GM12878 (cell line): ENCODE measurements at regions not wholly inside any gene's neighbourhood (a gene's known extent, or its start where the extent isn't known, plus 50 kb on each side); places are given as distances from the start of the nearest gene placed in this dataset.

ENCODE experiments used
- ATAC-seq: fragments of 200-7000 bp; cut with Tn5 transposase; 3 replicates; pipeline ENCODE4 v1.9.1; 2020; ENCODE audit warnings: mild to moderate bottlenecking, moderate library complexity
- BruUV-seq: library from RNA; stranded (reverse); fragments of 400-500 nt; replicated peaks from 2 replicates; lab custom pipeline; 2021; lab: Mats Ljungman, UMichigan
- CTCF ChIA-PET: fragments of 300-600 bp; sonication (Branson Sonifier 250); formaldehyde crosslinking; extraction: SDS; loops from one replicate; lab custom pipeline; 2021; ENCODE audit warnings: inconsistent platforms; lab: Yijun Ruan, JAX
- POLR2A ChIA-PET: fragments of 350-600 bp; formaldehyde crosslinking; extraction: SDS; loops from one replicate; lab custom pipeline; 2021; ENCODE audit warnings: inconsistent platforms; lab: Charles Lee
- RAD21 ChIA-PET: fragments of 300-600 bp; sonication (Branson Sonifier 250); formaldehyde crosslinking; loops from one replicate; lab custom pipeline; 2023; ENCODE audit warnings: antibody characterized with exemption; ENCODE audit not compliant: unreplicated experiment; lab: Charles Lee
- SMC1A ChIA-PET: fragments of 300-600 bp; sonication (Branson Sonifier 250); formaldehyde crosslinking; loops from one replicate; lab custom pipeline; 2023; ENCODE audit not compliant: unreplicated experiment, uncharacterized antibody; lab: Charles Lee
- DNase-seq: peaks from one replicate; pipeline ENCODE4 v3.0.0-alpha.2; 2011; ENCODE audit warnings: low read depth, low spot score
- FAIRE-seq: peaks from 3 replicates; lab custom pipeline; 2011; peaks lifted over from hg19 to GRCh38; lab: Jason Lieb, UNC
- H2AFZ ChIP-seq: 2 replicates; pipeline ENCODE4 v1.6.0; 2011; ENCODE audit warnings: low read depth, low read length, control low read depth; ENCODE audit not compliant: control insufficient read depth
- H3K27ac ChIP-seq: 2 replicates; pipeline ENCODE4 v1.5.1; 2011; ENCODE audit warnings: control low read depth; ENCODE audit not compliant: control insufficient read depth, insufficient read depth
- H3K27me3 ChIP-seq, 2 experiments: replicated peaks in 1 of 2; 2 replicates each; pipeline versions ENCODE4 v1.6.0 to v1.6.1; 2011; ENCODE audit warnings: low read length in 1 of 2; ENCODE audit not compliant: control insufficient read depth in 2 of 2, insufficient read depth in 2 of 2
- H3K36me3 ChIP-seq, 2 experiments: 2 replicates each; pipeline ENCODE4 v1.5.1; 2011; ENCODE audit warnings: low read length in 1 of 2; ENCODE audit not compliant: control insufficient read depth in 2 of 2, insufficient read depth in 2 of 2
- H3K4me1 ChIP-seq: 2 replicates; pipeline ENCODE4 v1.6.1; 2011; ENCODE audit warnings: mild to moderate bottlenecking, low read length, moderate library complexity, mixed read lengths; ENCODE audit not compliant: control insufficient read depth, insufficient read depth
- H3K4me2 ChIP-seq: 2 replicates; pipeline ENCODE4 v1.6.0; 2011; ENCODE audit warnings: control low read depth; ENCODE audit not compliant: control insufficient read depth, insufficient read depth
- H3K4me3 ChIP-seq: fragments of 200-600 bp; sonication (generic); 2 replicates; pipeline ENCODE4 v1.5.1; 2016
- H3K79me2 ChIP-seq: 2 replicates; pipeline ENCODE4 v1.6.0; 2011; ENCODE audit warnings: low read length; ENCODE audit not compliant: control insufficient read depth, insufficient read depth
- H3K9ac ChIP-seq: 2 replicates; pipeline ENCODE4 v1.8.0; 2011; ENCODE audit warnings: low read length, control low read depth, mixed read lengths; ENCODE audit not compliant: control insufficient read depth, insufficient read depth
- H3K9me3 ChIP-seq: replicated peaks from 3 replicates; pipeline ENCODE4 v1.5.1; 2011; ENCODE audit warnings: mild to moderate bottlenecking, low read length; ENCODE audit not compliant: control insufficient read depth, insufficient read depth
- H4K20me1 ChIP-seq: 2 replicates; pipeline ENCODE4 v1.6.0; 2011; ENCODE audit not compliant: control insufficient read depth, insufficient read depth
- CREB1 ChIP-seq: IDR thresholded peaks from 2 replicates; pipeline ENCODE4 v1.6.1; 2012; ENCODE audit warnings: low read depth, mild to moderate bottlenecking, inconsistent platforms
- GABPA ChIP-seq: IDR thresholded peaks from 2 replicates; pipeline ENCODE4 v1.6.1; 2014; ENCODE audit warnings: antibody characterized with exemption, low read depth, mild to moderate bottlenecking, inconsistent platforms
- MYC ChIP-seq: IDR thresholded peaks from 2 replicates; pipeline ENCODE4 v1.6.1; 2011; ENCODE audit warnings: mild to moderate bottlenecking, low read length, moderate library complexity, inconsistent platforms; ENCODE audit not compliant: insufficient read depth, insufficient replicate concordance, insufficient read length, severe bottlenecking
- NFYB ChIP-seq: IDR thresholded peaks from 2 replicates; pipeline ENCODE4 v1.6.1; 2011; ENCODE audit warnings: low read depth, mild to moderate bottlenecking, low read length, improper control_type of control experiment, moderate library complexity; ENCODE audit not compliant: insufficient read depth
- NKRF ChIP-seq: fragments of 450-650 bp; conservative IDR thresholded peaks from 2 replicates; pipeline ENCODE4 v1.6.1; 2017; ENCODE audit warnings: mild to moderate bottlenecking, moderate library complexity
- POU2F2 ChIP-seq: IDR thresholded peaks from 3 replicates; pipeline ENCODE4 v1.6.1; 2011; ENCODE audit warnings: low read depth, mild to moderate bottlenecking, low read length, borderline replicate concordance
- RAD51 ChIP-seq: fragments of 450-650 bp; IDR thresholded peaks from 2 replicates; pipeline ENCODE4 v1.6.1; 2016; ENCODE audit warnings: moderate library complexity, mild to moderate bottlenecking, inconsistent platforms
- SUPT20H ChIP-seq: IDR thresholded peaks from 2 replicates; pipeline ENCODE4 v1.6.1; 2011; ENCODE audit warnings: low read depth, mild to moderate bottlenecking, low read length, moderate library complexity, borderline replicate concordance; ENCODE audit not compliant: control insufficient read depth
- TCF12 ChIP-seq: IDR thresholded peaks from 2 replicates; pipeline ENCODE4 v1.6.1; 2011; ENCODE audit warnings: low read depth, mild to moderate bottlenecking, low read length
- USF2 ChIP-seq: IDR thresholded peaks from 2 replicates; pipeline ENCODE4 v1.6.1; 2011; ENCODE audit warnings: low read depth, low read length, improper control_type of control experiment, borderline replicate concordance
- ZBTB33 ChIP-seq: fragments of 450-650 bp; IDR thresholded peaks from 2 replicates; pipeline ENCODE4 v1.6.1; 2017; ENCODE audit warnings: mild to moderate bottlenecking
- ZBTB4 ChIP-seq: fragments of 450-650 bp; formaldehyde crosslinking; IDR thresholded peaks from 2 replicates; pipeline ENCODE4 v1.4.0; 2022; ENCODE audit warnings: mild to moderate bottlenecking, moderate library complexity
- ZNF217 ChIP-seq: fragments of 450-650 bp; IDR thresholded peaks from 2 replicates; pipeline ENCODE4 v1.6.1; 2017; ENCODE audit warnings: antibody characterized with exemption, mild to moderate bottlenecking
- WGBS: methylation state at CpG from one replicate; pipeline ENCODE4 v1.1.6; 2016; ENCODE audit warnings: low lambda C conversion rate; ENCODE audit not compliant: insufficient replicate concordance, insufficient coverage; ENCODE audit errors: missing lambda C conversion rate; 5-methylcytosine and 5-hydroxymethylcytosine counted together
- in situ Hi-C: fragments of 300-500 bp; cut with MboI; formaldehyde crosslinking; loops from 9 replicates; pipeline ENCODE4 v1.14.3; 2018; ENCODE audit warnings: mixed read lengths
- intact Hi-C: fragments of 100-400 bp; cut with micrococcal nuclease; formaldehyde crosslinking; loops from one replicate; pipeline ENCODE4 v1.14.2; 2022; ENCODE audit not compliant: unreplicated experiment

GRCh38 chrX:8244301-8244700 lies 73.2 kb upstream of the VCX2 start:
- no peak for FAIRE-seq
- Histone ChIP-seq H3K4me3 (no peak overlapping the region), H3K79me2 (no peaks in the 10 kb centered on the region), H3K9ac (no peak overlapping the region), H4K20me1 (no peaks in the 10 kb centered on the region), H3K4me1 (no peaks in the 10 kb centered on the region), H3K4me2 (no peak overlapping the region), H3K27me3 (no peaks in the 10 kb centered on the region), H3K27ac (no peak overlapping the region), H3K36me3 (no peaks in the 10 kb centered on the region), H3K9me3 (no peaks in the 10 kb centered on the region), H2AFZ (no peak overlapping the region)
- no peak for TF ChIP-seq SUPT20H
- no peak for TF ChIP-seq RAD51
- no peak for TF ChIP-seq NKRF
- no peak for TF ChIP-seq CREB1
- no peak for TF ChIP-seq ZBTB4 (CRISPR knock-in tag)
- no peak for TF ChIP-seq MYC
- no peak for TF ChIP-seq TCF12
- no peak for TF ChIP-seq NFYB
- TF ChIP-seq USF2, result no peak
- no peak for TF ChIP-seq ZNF217
- no peak for TF ChIP-seq ZBTB33
- no peak for TF ChIP-seq GABPA
- TF ChIP-seq POU2F2, result no peak
- SMC1A ChIA-PET, result no interaction called here
- in situ Hi-C loops, result no loop called here
- no TSS peak for BruUV-seq
- intact Hi-C loops, result no loop called here
- POLR2A ChIA-PET, result interaction anchor here (1.0 kb wide), 1 partner anchor 12 kb away, joined by 3 read pairs; no protein-coding TSS in a partner anchor
- no peak for DNase-seq
- 35% methylated on average over 6 of the region's 6 CpGs for WGBS
- RAD21 ChIA-PET, result no interaction called here
- CTCF ChIA-PET, result no interaction called here
- no peak for ATAC-seq
